SK-N-SH treated with all-trans-retinoic acid at 6 μM for 48 hours (cell line): ENCODE measurements at regions not wholly inside any gene's neighbourhood (a gene's known extent, or its start where the extent isn't known, plus 50 kb on each side); places are given as distances from the start of the nearest gene placed in this dataset.

ENCODE experiments used
- GLIS3 ChIP-seq: fragments of 250-450 bp; sonication (Bioruptor Pico); IDR thresholded peaks from 2 replicates; pipeline ENCODE4 v1.5.0; 2020; ENCODE audit warnings: mild to moderate bottlenecking, moderate library complexity
- ZNF70 ChIP-seq: fragments of 450-650 bp; formaldehyde crosslinking; IDR thresholded peaks from 2 replicates; pipeline ENCODE4 v1.5.0; 2020; ENCODE audit warnings: mild to moderate bottlenecking, moderate library complexity
- TF ChIP-seq, protein P1 (sequence below): fragments of 250-450 bp; sonication (Bioruptor Pico); IDR thresholded peaks from 2 replicates; pipeline ENCODE4 v1.5.1; 2020; ENCODE audit warnings: low read depth, mild to moderate bottlenecking, moderate library complexity

DNA sequence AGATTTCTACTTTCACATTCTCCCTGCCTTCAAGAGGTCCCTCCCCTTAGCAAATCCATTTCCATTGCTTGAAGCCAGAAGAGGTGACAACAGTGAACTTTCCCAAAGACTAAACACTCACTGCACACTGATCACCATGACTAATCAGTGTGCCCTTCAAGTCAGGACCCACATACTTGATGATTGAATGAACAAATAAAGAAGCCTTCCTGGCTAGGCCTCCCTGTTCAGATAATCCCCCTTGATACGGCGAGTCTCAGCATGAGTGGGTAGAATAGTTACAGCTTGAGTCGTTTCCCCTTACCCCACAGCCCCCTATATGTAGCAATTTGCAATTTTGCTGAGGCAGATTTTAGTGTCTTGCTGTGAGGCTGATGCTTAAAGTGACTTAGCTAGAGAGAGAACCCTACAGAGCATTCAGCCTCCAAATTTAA is 102.2 kb downstream of the UNC5CL start:
- TF ChIP-seq, protein P1, sequence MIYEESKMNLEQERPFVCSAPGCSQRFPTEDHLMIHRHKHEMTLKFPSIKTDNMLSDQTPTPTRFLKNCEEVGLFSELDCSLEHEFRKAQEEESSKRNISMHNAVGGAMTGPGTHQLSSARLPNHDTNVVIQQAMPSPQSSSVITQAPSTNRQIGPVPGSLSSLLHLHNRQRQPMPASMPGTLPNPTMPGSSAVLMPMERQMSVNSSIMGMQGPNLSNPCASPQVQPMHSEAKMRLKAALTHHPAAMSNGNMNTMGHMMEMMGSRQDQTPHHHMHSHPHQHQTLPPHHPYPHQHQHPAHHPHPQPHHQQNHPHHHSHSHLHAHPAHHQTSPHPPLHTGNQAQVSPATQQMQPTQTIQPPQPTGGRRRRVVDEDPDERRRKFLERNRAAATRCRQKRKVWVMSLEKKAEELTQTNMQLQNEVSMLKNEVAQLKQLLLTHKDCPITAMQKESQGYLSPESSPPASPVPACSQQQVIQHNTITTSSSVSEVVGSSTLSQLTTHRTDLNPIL (CRISPR knock-in tag) = no peak
- TF ChIP-seq ZNF70 (CRISPR knock-in tag) (no peak), GLIS3 (no peak)
